ENCODE measurements at regions not wholly inside any gene's neighbourhood (a gene's known extent, or its start where the extent isn't known, plus 50 kb on each side); places are given as distances from the start of the nearest gene placed in this dataset.

DNA sequence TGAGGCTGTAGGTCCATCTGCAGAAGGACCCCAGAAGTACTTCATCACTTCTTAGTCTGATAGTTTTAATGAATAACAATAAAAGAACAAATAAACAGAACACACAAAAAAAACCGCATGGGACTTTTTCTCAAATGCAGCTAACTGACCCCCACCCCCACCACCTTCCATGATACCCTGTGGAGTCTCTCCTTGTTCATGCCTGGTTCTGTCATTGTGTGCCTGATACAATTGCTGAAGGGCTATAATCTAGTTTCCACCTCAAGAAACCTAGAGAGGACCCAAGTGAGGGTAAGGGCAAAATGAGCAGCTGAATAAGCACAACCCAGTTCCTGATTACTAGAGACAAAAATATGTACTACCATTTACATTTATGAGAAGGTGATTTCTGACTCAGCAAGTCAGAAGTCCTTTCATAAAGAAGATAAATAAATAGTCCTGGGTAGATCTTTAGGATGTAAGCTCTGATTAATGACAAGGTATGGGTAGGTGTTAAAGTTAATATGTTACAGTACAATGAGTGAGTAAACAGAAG is 155.1 kb downstream of the TMA16 start:
- no peak for DNase-seq (ENCODE audit: low read depth)

DNA sequence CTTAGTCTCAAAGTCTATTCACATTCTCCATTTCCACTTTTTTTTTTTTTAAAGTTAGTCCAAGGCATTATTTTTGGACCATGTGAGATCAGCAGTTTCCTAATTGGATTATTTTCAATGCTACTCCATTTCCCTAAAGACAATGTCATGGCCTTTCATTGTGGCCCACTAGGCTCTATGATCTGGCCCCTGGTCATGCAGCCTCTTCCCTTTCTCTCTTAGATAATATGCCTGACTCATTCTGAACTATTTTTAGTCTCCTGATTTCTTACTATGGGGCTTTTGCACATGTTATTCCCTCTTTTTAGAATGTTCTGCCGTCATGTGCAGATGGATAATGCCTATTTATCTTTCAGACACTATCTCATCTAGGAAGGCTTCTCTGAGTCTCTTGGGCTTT is 157.3 kb downstream of the TMA16 start:
- no peak for DNase-seq (ENCODE audit: low read depth)
- no peak overlapping the region for H3K4me3 ChIP-seq (ENCODE audit: low read depth, low read length)
- TF ChIP-seq MYC (IDR thresholded peaks at IDR 0.05; ENCODE audit: low read depth, low read length) (no peak), POLR2A (IDR thresholded peaks at IDR 0.05; ENCODE audit: extremely low read depth, insufficient read length) (no peak)
- TF ChIP-seq, protein P1, sequence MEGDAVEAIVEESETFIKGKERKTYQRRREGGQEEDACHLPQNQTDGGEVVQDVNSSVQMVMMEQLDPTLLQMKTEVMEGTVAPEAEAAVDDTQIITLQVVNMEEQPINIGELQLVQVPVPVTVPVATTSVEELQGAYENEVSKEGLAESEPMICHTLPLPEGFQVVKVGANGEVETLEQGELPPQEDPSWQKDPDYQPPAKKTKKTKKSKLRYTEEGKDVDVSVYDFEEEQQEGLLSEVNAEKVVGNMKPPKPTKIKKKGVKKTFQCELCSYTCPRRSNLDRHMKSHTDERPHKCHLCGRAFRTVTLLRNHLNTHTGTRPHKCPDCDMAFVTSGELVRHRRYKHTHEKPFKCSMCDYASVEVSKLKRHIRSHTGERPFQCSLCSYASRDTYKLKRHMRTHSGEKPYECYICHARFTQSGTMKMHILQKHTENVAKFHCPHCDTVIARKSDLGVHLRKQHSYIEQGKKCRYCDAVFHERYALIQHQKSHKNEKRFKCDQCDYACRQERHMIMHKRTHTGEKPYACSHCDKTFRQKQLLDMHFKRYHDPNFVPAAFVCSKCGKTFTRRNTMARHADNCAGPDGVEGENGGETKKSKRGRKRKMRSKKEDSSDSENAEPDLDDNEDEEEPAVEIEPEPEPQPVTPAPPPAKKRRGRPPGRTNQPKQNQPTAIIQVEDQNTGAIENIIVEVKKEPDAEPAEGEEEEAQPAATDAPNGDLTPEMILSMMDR (IDR thresholded peaks at IDR 0.05; ENCODE audit: low read depth, low read length) = no peak
- TF ChIP-seq, protein P2, sequence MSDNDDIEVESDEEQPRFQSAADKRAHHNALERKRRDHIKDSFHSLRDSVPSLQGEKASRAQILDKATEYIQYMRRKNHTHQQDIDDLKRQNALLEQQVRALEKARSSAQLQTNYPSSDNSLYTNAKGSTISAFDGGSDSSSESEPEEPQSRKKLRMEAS (IDR thresholded peaks at IDR 0.05; ENCODE audit: low read depth, low read length) = no peak

More for the DNA sequence above, 155.1 kb downstream of the TMA16 start:
- TF ChIP-seq, protein P1 (IDR thresholded peaks at IDR 0.05; ENCODE audit: low read depth, low read length) = no peak
- no peak for TF ChIP-seq POLR2A (IDR thresholded peaks at IDR 0.05; ENCODE audit: extremely low read depth, insufficient read length)
- TF ChIP-seq, protein P2 (IDR thresholded peaks at IDR 0.05; ENCODE audit: low read depth, low read length) = no peak
- TF ChIP-seq MYC (IDR thresholded peaks at IDR 0.05; ENCODE audit: low read depth, low read length) = no peak
- no peak overlapping the region for H3K4me3 ChIP-seq (ENCODE audit: low read depth, low read length)

DNA sequence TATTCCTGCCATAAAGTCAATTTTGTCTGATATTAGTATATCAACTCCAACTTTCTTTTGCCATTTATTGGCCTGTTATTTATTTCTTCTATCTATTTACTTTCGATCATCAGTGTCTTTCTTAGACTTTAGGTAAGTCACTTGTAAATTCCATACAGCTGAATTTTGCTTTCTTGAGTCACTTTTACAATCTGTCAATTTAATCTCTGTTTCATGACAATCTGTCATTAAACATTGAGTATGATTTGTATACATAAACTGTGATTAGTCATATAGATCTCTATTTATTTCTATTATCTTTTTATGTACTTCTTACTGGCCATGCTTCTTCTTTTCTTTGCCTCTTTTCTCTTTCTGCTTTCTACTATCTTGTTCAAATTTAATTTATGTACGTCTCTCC is 160.1 kb downstream of the TMA16 start:
- TF ChIP-seq MYC (IDR thresholded peaks at IDR 0.05; ENCODE audit: low read depth, low read length) = no peak
- TF ChIP-seq, protein P2 (IDR thresholded peaks at IDR 0.05; ENCODE audit: low read depth, low read length) = no peak

DNA sequence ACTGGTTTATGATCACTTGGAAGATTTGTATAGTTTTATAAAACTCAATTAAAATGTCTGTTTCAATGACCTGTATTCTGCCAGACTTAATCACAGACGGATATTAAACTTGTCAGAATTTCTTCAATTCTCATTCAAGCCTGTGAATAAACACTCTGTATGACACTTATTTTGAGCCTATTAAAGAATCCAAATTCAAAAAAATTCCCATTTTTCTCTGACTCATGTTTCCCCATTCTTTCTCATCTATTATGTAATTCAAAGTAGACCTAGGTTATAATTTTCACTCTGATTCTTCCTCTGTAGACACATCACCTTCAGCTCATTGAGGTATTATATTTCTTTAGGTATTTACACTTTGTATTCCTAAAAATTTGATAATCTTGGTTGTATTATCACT is 166.1 kb downstream of the TMA16 start:
- TF ChIP-seq MYC (IDR thresholded peaks at IDR 0.05; ENCODE audit: low read depth, low read length) = no peak
- TF ChIP-seq, protein P1 (IDR thresholded peaks at IDR 0.05; ENCODE audit: low read depth, low read length) = no peak
- no peak for TF ChIP-seq POLR2A (IDR thresholded peaks at IDR 0.05; ENCODE audit: extremely low read depth, insufficient read length)
- TF ChIP-seq, protein P2 (IDR thresholded peaks at IDR 0.05; ENCODE audit: low read depth, low read length) = no peak
- H3K4me3 ChIP-seq (ENCODE audit: low read depth, low read length) = no peak overlapping the region
- no peak for DNase-seq (ENCODE audit: low read depth)

More for the DNA sequence above, 160.1 kb downstream of the TMA16 start:
- DNase-seq (ENCODE audit: low read depth) = no peak
- H3K4me3 ChIP-seq (ENCODE audit: low read depth, low read length) = no peak overlapping the region

DNA sequence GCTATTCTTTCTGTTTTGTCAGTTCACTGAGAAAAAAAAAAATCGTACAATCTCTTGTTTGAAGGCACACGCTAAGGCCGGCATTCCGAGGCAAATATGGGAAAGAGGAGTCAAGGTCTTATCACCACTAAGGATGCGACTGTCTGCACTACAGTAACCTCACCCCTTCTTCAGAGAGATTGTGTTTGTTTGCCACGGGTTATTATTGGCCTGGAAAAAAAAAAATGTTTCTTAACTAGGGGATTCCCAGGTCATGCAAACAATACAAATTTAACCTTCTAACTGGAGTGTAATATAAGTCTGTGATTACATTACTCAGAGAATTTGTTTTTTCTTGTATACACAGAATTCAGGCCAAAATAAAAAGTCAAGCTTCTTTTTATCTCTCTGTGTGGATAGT is 168.3 kb downstream of the TMA16 start:
- no peak overlapping the region for H3K4me3 ChIP-seq (ENCODE audit: low read depth, low read length)
- TF ChIP-seq, protein P1 (IDR thresholded peaks at IDR 0.05; ENCODE audit: low read depth, low read length) = no peak
- TF ChIP-seq MYC (IDR thresholded peaks at IDR 0.05; ENCODE audit: low read depth, low read length) (no peak), POLR2A (IDR thresholded peaks at IDR 0.05; ENCODE audit: extremely low read depth, insufficient read length) (no peak)
- TF ChIP-seq, protein P2 (IDR thresholded peaks at IDR 0.05; ENCODE audit: low read depth, low read length) = no peak
- DNase-seq (ENCODE audit: low read depth) = no peak

DNA sequence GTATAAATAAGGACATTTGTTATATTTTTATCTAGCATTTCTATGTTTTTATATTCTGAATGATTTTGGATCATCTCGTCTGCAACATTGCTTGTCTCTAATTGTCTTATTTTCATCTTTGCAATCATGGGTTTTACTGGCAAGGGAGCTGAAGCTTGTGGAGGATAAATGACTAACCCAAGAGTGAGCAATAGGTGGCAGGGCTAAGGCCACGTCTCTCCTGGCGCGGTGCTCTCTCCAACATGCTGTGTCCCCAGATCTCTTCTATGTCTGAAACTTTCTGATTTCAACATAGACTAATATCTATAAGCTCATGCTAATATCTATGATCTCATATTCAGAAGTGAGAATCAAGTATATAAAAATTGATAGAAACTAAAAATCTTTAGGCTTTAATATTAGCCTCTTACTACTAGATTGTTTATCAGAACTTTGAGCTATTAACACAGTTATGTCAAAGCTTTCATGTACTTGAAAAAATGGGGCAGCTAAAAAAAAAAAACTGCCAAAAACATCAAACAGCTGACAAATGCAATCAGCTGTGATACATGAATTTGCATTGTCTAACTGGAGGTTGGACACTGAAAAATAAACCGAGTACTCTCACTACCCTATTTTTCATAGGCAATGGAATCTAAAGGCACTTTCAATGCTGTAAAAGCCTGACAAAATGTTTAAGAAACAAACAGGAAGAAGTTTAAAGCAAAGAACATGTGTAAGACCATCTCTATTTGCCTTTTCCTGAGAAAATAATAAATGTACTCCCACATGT is 169.2 kb downstream of the TMA16 start:
- no peak for TF ChIP-seq POLR2A (IDR thresholded peaks at IDR 0.05; ENCODE audit: extremely low read depth, insufficient read length)
- TF ChIP-seq, protein P2 (IDR thresholded peaks at IDR 0.05; ENCODE audit: low read depth, low read length) = no peak
- TF ChIP-seq, protein P1 (IDR thresholded peaks at IDR 0.05; ENCODE audit: low read depth, low read length) = no peak
- TF ChIP-seq MYC (IDR thresholded peaks at IDR 0.05; ENCODE audit: low read depth, low read length) = no peak
- H3K4me3 ChIP-seq (ENCODE audit: low read depth, low read length) = no peak overlapping the region
- no peak for DNase-seq (ENCODE audit: low read depth)

Data from NB4 (cell line).